HG03354 (cell line): ENCODE measurements at regions not wholly inside any gene's neighbourhood (a gene's known extent, or its start where the extent isn't known, plus 50 kb on each side); places are given as distances from the start of the nearest gene placed in this dataset.
A peak's percentile ranks its signal among the peaks of the same experiment; 100 is the strongest.

Source experiments
- ATAC-seq: cut with Tn5 transposase; IDR thresholded peaks from one replicate; pipeline ENCODE4 v1.9.1; 2021; ENCODE audit warnings: mild to moderate bottlenecking; ENCODE audit not compliant: unreplicated experiment, poor library complexity, severe bottlenecking

GRCh38 chr3:194246709-194247349 lies 104.3 kb downstream of the CPN2 start:
- no peak for ATAC-seq

GRCh38 chr3:194247350-194247740 lies 103.8 kb downstream of the CPN2 start:
- no peak for ATAC-seq

- ATAC-seq = no peak
Observed at GRCh38 chr3:194249323-194250097, 101.6 kb downstream of the CPN2 start.

GRCh38 chr3:194250098-194251002 lies 100.8 kb downstream of the CPN2 start:
- no peak for ATAC-seq

GRCh38 chr3:194251007-194251406 lies 100.1 kb downstream of the CPN2 start:
- no peak for ATAC-seq

- no peak for ATAC-seq
Observed at GRCh38 chr3:194251461-194251860, 99.7 kb downstream of the CPN2 start.

GRCh38 chr3:194251891-194252560 lies 99.1 kb downstream of the CPN2 start:
- no peak for ATAC-seq

GRCh38 chr3:194253270-194253669 lies 97.9 kb downstream of the CPN2 start:
- no peak for ATAC-seq

- no peak for ATAC-seq
Observed at GRCh38 chr3:194254040-194254439, 97.1 kb downstream of the CPN2 start.

- peak; percentile 66 for ATAC-seq
Observed at GRCh38 chr3:194255252-194256039, 95.7 kb downstream of the CPN2 start.

- no peak for ATAC-seq
Observed at GRCh38 chr3:194256040-194256945, 94.8 kb downstream of the CPN2 start.

- no peak for ATAC-seq
Observed at GRCh38 chr3:194257151-194257621, 93.9 kb downstream of the CPN2 start.

- ATAC-seq = no peak
Observed at GRCh38 chr3:194257916-194258668, 93.0 kb downstream of the CPN2 start.

GRCh38 chr3:194259982-194260766 lies 91.0 kb downstream of the CPN2 start:
- no peak for ATAC-seq

GRCh38 chr3:194261581-194262063 lies 89.5 kb downstream of the CPN2 start:
- ATAC-seq = no peak

GRCh38 chr3:194262176-194262924 lies 88.8 kb downstream of the CPN2 start:
- ATAC-seq = no peak
